ENCODE measurements at regions not wholly inside any gene's neighbourhood (a gene's known extent, or its start where the extent isn't known, plus 50 kb on each side); places are given as distances from the start of the nearest gene placed in this dataset.
"Not testable (repeated sequence)": the region's sequence is repeated elsewhere in the genome, so short reads cannot be mapped to it uniquely, and the experiment has no call there.

DNA sequence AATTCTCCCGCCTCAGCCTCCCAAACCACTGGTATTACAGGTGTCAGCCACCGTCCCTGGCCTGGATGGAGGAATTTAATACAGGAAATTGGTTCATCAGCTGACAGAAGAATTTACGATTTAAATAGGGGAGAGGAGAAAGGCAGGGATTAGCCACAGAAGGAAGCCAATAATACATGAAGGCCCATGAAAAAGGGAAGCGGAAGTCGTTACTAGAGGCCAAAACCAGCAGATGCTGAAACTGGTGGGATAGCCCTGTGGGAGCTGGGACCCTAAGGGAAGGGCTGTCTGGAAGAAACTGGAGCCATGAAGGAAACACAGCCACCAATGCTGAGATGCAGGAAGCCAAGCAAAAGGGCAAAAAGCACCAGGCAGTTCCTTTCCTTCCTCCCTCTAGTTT, 163.7 kb upstream of the RMP24 start:
- TF ChIP-seq, protein P1, sequence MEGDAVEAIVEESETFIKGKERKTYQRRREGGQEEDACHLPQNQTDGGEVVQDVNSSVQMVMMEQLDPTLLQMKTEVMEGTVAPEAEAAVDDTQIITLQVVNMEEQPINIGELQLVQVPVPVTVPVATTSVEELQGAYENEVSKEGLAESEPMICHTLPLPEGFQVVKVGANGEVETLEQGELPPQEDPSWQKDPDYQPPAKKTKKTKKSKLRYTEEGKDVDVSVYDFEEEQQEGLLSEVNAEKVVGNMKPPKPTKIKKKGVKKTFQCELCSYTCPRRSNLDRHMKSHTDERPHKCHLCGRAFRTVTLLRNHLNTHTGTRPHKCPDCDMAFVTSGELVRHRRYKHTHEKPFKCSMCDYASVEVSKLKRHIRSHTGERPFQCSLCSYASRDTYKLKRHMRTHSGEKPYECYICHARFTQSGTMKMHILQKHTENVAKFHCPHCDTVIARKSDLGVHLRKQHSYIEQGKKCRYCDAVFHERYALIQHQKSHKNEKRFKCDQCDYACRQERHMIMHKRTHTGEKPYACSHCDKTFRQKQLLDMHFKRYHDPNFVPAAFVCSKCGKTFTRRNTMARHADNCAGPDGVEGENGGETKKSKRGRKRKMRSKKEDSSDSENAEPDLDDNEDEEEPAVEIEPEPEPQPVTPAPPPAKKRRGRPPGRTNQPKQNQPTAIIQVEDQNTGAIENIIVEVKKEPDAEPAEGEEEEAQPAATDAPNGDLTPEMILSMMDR (IDR thresholded peaks at IDR 0.05; ENCODE audit: borderline replicate concordance, insufficient read depth, low read depth, low read length) = no peak
- H3K4me3 ChIP-seq (ENCODE audit: low read depth, low read length) = no peak overlapping the region

DNA sequence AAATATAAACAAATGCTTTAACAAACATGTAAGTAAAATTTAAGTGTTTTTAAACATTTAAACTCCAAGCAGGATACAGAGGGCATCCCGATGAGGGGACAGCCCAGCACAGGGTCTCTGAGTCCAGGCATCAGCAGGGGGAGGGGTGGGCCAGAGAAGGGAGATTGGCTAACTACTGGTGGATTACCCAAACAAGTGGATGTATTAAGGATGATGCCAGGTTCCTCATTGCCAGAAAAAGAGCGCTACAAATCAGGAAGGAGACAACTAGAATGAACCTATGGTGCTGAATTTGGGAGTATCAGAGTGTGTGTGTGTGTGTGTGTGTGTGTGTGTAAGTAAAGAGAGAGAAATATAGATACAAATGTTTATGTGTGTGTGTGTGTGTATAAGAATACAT, 162.0 kb upstream of the RMP24 start:
- H3K4me3 ChIP-seq (ENCODE audit: low read depth, low read length) = no peak overlapping the region
- TF ChIP-seq, protein P1 (IDR thresholded peaks at IDR 0.05; ENCODE audit: borderline replicate concordance, insufficient read depth, low read depth, low read length) = no peak

DNA sequence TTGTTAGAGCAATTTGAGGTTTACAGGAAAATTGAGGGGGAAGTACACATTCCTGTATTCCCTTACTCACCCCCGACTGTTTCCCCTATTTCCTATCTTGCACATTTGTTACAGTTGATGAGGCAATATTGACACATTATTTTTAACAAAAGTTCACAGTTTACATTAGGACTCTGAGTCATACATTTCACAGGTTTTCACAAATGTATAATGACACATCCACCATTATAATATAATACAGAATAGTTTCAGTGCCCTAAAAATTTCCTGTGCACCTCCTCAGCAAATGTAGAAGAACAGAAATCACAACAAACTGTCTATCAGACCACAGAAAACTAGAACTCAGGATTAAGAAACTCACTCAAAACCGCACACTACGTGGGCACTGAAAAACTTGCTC, 160.6 kb upstream of the RMP24 start:
- TF ChIP-seq, protein P1 (IDR thresholded peaks at IDR 0.05; ENCODE audit: borderline replicate concordance, insufficient read depth, low read depth, low read length) = no peak
- H3K4me3 ChIP-seq (ENCODE audit: low read depth, low read length) = no peak overlapping the region

DNA sequence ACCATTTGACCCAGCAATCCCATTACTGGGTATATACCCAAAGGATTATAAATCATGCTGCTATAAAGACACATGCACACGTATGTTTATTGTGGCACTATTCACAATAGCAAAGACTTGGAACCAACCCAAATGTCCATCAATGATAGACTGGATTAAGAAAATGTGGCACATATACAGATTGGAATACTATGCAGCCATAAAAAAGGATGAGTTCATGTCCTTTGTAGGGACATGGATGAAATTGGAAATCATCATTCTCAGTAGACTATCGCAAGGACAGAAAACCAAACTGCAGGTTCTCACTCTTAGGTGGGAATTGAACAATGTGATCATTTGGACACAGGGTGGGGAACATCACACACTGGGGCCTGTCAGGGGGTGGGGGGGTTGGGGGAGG, 157.5 kb upstream of the RMP24 start:
- not testable (repeated sequence) for H3K4me3 ChIP-seq (ENCODE audit: low read depth, low read length)

DNA sequence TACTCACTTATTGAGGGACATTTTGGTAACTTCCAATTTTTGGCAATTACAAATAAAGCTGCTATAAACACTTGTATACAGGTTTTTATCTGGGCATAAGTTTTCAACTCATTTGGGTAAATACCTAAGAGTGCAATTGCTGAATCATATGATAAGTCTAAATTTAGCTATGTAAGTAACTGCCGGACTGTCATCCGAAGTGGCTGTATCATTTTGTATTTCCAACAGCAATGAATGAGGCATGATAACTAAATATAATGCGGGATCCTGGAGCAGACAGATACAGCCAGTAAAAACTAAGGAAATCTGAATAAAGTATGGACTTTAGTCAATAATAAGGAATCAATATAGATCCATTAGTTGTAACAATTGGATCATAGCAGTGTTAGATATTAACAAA, 156.5 kb upstream of the RMP24 start:
- H3K4me3 ChIP-seq (ENCODE audit: low read depth, low read length) = no peak overlapping the region
- TF ChIP-seq, protein P1 (IDR thresholded peaks at IDR 0.05; ENCODE audit: borderline replicate concordance, insufficient read depth, low read depth, low read length) = no peak

DNA sequence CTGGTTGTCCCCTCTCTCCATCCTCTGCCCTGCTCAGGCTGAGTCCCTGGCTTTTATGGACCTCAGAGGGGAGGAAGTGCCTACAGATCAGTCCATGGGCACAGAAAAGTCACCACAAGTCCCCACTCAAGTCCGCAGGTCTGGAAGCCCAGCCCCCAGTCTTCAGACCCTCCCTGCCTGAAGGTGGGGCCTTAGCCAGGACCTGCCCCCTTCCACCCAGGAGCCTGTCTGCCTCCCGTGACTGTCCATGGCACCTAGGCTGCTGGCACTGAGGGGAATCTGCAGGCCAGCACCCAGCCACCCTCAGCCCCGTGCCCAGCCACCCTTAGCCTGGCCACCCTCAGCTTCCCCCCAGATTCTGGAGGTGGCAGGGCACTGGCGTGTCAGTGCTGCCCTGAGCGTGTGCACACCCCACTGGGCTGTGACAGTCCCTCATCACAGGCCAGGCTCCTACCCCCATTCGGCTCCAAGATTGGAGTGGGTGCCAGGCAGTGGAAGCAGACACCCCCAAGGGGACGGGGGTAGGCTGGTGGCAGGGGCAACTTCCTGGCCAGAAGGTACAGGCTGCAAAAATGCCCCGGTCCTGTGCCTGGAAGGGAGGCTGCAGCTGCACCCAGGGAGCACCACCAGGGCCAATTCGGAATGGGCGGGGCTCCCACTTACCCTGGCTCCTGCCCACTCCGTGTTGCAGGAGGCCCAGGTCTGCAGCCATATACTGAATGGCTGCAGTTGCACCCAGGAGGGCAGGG, 154.7 kb upstream of the RMP24 start:
- TF ChIP-seq, protein P1 (IDR thresholded peaks at IDR 0.05; ENCODE audit: borderline replicate concordance, insufficient read depth, low read depth, low read length) = no peak
- no peak overlapping the region for H3K4me3 ChIP-seq (ENCODE audit: low read depth, low read length)

DNA sequence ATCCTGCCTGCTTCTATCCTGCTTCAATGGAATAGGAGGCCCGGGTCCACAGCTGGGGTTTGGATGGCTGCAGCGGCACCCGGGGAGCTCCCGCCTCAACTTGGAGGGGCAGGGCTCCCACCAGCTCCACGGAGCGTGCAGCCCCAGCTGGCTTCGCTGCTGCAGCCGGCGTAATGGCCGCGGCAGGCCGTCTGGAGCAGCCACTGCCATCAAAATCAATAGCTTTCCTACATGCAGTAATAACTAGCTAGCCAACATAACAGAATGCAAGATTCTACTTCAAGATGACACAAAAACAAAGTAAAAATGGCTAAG, 154.2 kb upstream of the RMP24 start:
- TF ChIP-seq, protein P1 (IDR thresholded peaks at IDR 0.05; ENCODE audit: borderline replicate concordance, insufficient read depth, low read depth, low read length) = no peak
- H3K4me3 ChIP-seq (ENCODE audit: low read depth, low read length) = no peak overlapping the region

DNA sequence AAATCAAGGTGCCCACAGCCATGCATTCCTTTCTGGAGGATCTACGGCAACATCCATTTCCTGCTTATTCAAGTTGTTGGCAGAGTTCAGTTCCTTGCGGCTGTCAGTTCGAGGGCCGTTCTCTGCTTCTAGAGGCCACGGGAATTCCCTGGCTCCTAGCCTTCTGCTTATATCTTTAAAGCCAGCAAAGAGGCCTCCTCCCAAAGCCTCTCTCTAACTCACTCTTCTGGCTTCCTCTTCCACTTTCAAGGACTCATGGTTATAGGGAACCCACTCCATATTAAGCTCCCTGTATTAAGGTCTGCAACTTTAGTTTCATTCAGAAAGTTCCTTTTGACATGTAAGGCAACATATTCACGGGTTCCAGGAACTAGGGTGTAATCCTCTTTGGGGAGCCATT, 150.1 kb upstream of the RMP24 start:
- TF ChIP-seq, protein P1 (IDR thresholded peaks at IDR 0.05; ENCODE audit: borderline replicate concordance, insufficient read depth, low read depth, low read length) = no peak
- no peak overlapping the region for H3K4me3 ChIP-seq (ENCODE audit: low read depth, low read length)
